Heart left ventricle (tissue), 13 donors: ENCODE measurements at regions not wholly inside any gene's neighbourhood (a gene's known extent, or its start where the extent isn't known, plus 50 kb on each side); places are given as distances from the start of the nearest gene placed in this dataset.

Experiments
- POLR2A ChIP-seq, 2 donors: fragments of 450-650 bp; IDR thresholded peaks; one replicate each; pipeline ENCODE4 v1.6.1; 2017; ENCODE audit warnings: antibody characterized with exemption in 2 of 2, mild to moderate bottlenecking in 2 of 2, moderate library complexity in 2 of 2
- TF ChIP-seq, protein P1 (sequence below), 12 donors: fragments of 200-600 bp; sonication (generic) in 4 of 12; IDR thresholded peaks; one replicate each; pipeline versions ENCODE4 v1.5.0 to v1.8.0; 2018 to 2022; ENCODE audit warnings: antibody characterized with exemption in 12 of 12, mild to moderate bottlenecking in 5 of 12
- donor health status: ischemic (EF 13 %, LVEDD 7.1; RV severe dilation, severe dysfunction).
- donor health status: DM: no; HTN: yes; CAD: no.
- donor health status: DM: no; HTN: no; CAD: no.
- donor health status: ischemic (EF 25% LVEDD 6.9; RV normal size, moderate dysfunction).
- donor health status: ischemic (EF 25% LVEDD 5.7; RV mildly dilated, moderate dysfunction).
- donor health status: ischemic (EF 35%, LVEDD 5.7; RV mildly dilated, moderate dysfunction).
- donor health status: nonischemic (EF 11% LVEDD 7.7; RV severe dilation, severe dysfunction).
- donor health status: DM: yes; HTN: yes; CAD: no.
- donor health status: PGD.
- donor health status: ischemic (EF 29% LVEDD 5.4; RV normal size, mild dysfunction).
- donor health status: nonischemic (EF 23%, LVEDD 6.1; RV moderate dilation, normal function).

DNA sequence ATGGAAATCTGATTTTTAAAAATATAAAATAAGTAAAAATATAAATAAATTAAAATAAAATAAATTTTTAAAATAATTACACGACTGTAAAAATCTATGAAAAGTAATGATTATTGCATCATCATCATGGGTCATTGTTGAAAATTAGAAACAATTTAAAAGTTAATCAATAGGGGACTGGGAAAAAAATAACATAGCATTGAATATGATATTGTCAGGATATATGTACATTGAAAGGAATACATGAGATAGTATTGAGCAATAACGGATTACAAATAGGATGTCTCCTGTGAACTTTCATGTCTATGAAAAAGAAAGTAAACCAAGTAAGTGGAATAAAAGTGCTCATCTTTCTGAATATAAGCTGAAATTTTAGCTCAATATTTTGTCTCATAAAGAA lies 566.8 kb upstream of the HTR2C start:
- TF ChIP-seq, protein P1, sequence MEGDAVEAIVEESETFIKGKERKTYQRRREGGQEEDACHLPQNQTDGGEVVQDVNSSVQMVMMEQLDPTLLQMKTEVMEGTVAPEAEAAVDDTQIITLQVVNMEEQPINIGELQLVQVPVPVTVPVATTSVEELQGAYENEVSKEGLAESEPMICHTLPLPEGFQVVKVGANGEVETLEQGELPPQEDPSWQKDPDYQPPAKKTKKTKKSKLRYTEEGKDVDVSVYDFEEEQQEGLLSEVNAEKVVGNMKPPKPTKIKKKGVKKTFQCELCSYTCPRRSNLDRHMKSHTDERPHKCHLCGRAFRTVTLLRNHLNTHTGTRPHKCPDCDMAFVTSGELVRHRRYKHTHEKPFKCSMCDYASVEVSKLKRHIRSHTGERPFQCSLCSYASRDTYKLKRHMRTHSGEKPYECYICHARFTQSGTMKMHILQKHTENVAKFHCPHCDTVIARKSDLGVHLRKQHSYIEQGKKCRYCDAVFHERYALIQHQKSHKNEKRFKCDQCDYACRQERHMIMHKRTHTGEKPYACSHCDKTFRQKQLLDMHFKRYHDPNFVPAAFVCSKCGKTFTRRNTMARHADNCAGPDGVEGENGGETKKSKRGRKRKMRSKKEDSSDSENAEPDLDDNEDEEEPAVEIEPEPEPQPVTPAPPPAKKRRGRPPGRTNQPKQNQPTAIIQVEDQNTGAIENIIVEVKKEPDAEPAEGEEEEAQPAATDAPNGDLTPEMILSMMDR (IDR thresholded peaks at IDR 0.05), result no peak
- TF ChIP-seq POLR2A (IDR thresholded peaks at IDR 0.05), result no peak
